GDM1 (cell line): ENCODE measurements at regions not wholly inside any gene's neighbourhood (a gene's known extent, or its start where the extent isn't known, plus 50 kb on each side); places are given as distances from the start of the nearest gene placed in this dataset.

Experiments used
- DNase-seq: peaks from one replicate; lab custom pipeline; 2025; lab: John Stamatoyannopoulos, UW

DNA sequence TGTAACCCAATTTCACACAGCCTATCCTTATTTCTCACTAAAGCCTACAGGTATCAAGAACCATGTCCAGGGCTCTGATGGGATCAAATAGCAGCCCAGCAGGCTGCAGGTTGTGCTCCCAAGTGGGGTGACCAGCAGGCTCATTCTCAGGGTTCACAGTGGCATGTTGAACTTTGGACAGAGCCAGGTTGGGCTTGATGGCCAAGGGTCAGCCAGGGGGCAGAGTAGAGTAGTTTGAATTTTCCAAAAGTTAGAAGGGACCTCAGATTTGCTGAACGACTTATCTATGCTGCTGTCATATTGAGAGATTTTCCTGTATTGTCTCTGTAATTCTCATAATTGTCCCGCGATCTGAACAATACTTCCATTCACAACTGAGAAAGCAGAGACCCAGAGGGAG, 310.8 kb upstream of the BOD1L1 start:
- DNase-seq: no peak

- no peak for DNase-seq
Observed at GRCh38 chr4:13940921-13941320, 313.4 kb upstream of the BOD1L1 start.

DNA sequence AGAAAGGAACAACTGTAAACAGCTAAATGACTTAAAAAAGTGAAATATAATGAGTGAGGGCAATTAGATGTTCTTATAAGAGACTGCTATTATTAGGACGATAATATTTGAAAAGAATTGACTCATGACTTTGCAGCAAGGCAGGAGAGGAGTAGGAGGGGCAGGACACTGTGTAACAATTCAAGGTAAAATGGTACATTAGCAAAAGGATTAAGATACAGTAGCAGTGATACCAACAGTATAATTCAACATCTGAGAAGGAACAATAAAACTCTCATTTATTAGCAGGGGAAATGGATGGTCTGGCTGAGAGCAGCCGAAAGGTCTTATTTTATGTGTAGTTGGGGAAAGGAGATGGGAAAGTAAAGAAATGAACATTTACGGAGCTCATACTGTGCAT, 315.5 kb upstream of the BOD1L1 start:
- DNase-seq: no peak

DNA sequence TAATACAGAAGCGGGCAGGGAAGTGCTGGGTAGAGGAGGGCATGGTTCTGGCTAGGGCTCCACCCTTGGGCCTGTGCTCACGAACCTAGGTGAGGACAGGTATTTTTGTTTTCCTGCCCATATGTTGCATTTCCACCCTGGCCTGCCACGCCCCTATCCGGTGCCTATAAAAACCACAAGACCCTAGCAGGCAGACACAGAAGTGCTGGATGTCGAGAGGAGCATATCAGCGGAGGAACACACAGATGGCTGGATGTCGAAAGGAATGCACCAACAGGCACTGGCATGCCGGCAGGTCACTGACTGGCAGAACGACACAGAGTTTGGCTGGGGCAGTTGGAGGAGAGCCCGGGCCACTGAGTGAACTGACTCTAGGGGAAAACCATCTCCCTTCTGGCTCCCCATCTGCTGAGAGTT, 316.6 kb upstream of the BOD1L1 start:
- DNase-seq: no peak

- DNase-seq: no peak
Observed at GRCh38 chr4:13947921-13948320, 320.4 kb upstream of the BOD1L1 start.

DNA sequence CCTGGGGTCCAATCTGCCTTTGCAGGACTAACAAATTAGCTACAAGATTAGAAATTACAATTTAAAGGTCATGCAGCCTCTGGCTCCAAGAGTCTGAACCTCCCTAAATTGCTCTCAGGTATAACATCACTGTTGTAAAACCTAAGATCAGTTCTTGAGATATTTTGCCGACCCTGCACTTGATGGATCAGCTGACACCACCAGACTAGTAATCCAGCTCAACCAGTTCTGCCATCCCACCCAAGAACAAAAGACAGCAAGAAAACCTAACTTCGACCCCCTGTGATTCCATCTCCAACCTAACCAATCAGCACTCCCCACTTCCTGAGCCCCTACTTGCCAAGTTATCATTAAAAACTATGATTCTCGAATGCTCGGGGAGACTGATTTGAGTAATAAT, 323.0 kb upstream of the BOD1L1 start:
- DNase-seq: no peak

DNA sequence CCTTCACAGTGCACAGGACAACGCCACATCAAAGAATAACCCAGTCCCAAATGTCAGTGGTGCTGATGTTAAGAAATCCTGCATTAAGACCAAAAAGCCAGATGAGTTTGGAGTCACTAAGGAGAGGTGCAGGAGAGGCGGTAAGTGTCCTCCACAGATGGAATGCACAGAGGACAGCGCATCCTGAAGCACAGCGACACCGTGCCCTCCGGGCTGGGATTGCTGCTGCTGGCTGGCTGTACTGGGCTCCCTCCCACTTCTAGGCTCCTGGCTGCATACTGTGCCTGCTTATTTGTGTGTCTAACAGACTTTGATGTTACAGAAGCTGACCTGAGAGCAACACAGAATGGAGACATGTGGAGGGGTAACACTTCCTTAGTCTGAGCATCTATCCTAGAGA, 325.6 kb upstream of the BOD1L1 start:
- DNase-seq: no peak

DNA sequence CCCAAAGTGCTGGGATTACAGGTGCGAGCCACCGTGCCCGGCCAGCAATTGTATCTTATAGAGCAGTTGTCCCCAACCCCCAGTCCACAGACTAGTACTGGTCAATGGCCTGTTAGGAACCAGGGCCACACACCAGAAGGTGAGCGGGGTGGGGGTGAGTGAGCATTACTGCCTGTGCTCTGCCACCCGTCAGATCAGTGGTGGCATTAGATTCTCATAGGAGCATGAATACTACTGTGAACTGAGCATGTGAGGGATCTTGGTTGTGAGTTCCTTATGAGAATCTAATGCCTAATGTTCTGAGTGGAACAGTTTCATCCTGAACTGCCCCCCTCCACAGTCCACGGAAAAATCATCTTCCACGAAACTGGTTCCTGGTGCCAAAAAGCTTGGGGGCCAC, 328.0 kb upstream of the BOD1L1 start:
- DNase-seq: no peak

GRCh38 chr4:13956947-13957346, 329.4 kb upstream of the BOD1L1 start:
- DNase-seq: no peak

GRCh38 chr4:13957871-13958270, 330.3 kb upstream of the BOD1L1 start:
- no peak for DNase-seq

DNA sequence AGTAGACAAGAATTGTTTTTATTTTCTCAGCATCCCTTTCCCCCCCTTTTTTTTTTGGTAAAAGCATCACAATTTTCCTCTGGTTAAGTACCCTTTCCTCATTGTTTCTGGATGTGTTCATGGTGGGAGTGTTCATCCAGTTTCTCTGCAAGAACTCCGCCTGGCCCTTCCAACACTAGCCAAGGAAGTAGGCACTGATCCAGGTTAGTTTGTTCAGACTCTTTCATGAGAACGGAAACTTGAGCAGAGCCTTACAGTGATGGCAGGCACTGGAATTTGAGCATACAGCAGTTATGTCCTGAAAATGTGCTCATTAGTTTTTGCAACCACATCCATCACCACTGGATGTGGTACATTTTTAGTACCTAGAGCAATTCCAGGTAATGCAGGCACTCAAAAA, 336.1 kb upstream of the BOD1L1 start:
- no peak for DNase-seq

GRCh38 chr4:13966231-13967195, 339.0 kb upstream of the BOD1L1 start:
- DNase-seq: no peak

GRCh38 chr4:13968723-13969122, 341.2 kb upstream of the BOD1L1 start:
- DNase-seq: no peak

DNA sequence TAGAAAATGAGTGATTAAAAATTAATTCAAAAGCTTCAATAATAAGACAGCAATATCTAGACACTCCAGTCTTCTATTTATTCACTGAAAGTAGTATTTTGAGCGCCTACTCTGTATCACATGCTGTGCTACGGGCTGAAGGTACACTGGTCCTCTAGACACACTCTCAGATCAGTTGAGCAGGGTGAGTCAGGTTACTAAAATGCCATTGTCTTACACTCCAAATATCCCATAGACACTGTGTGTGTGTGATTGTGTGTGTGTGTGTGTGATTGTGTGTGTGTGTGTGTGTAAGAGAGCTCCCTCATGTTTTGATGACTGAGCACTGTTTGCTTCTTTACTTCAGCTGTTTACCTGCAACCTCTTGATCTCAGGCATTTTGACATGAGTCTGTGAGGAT, 342.8 kb upstream of the BOD1L1 start:
- no peak for DNase-seq

DNA sequence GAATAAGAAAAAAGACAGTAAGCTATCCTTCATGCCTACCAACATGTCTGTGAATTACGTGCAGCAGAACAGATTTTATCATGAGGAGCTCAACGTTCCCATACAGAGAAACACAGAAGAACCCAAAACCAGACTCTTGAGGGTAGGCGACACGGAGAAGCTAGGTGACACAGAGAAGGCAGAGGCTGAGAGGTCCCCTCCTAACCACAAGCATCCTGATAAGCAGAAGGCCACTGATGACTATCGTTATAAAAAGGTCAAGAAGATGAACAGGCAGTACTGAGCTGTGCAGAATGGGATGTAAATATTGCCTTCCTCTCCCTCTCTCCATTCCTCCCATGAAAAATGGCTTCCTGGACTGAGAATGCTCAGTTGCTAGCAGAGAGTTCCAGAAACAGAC, 350.2 kb upstream of the BOD1L1 start:
- no peak for DNase-seq

DNA sequence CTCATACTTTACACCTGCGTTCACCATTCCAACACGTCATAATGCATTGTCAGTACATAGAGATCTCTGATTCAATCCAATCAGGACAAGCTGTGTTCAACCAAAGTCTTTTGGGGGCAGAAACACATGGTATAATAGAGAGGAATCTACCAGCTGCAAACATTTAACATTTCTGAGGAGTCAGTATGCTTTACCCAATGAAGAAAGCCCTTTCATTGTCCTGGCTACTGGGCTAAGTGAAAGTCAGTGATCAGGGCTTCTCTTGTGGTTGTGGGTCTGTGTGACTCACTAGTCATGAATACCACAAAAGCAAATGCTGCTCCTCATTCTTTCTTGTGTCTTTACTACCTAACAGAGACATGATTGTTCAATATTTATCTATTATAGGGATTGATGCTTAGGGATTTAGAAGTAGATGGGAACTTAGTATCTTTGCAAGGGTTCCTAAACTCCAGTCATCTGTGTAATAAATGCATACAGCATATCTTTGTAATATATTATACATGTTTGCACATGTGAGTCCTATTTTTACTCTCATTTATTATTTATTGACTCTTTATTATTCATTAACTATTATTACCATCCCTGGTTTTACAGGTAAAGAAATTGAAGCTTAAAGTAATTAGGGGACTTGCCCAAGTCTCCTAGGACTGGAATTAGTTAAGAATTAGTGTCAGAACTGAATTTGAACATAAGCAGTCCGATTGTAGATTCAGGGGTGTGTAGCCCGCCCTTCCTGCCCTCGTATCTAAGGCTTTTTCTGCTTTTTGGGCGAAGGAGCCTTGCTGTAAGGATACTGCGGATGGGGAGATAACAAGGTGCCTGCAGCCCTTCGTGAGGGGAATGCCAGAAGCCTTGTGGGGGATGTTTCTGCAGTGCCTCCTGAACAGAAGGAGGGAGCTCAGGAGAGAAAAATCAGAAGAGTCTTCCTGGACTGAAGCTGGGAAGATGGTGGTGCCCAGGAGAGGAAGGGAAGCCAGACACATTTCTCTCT, 353.1 kb upstream of the BOD1L1 start:
- peak; percentile 52 for DNase-seq

DNA sequence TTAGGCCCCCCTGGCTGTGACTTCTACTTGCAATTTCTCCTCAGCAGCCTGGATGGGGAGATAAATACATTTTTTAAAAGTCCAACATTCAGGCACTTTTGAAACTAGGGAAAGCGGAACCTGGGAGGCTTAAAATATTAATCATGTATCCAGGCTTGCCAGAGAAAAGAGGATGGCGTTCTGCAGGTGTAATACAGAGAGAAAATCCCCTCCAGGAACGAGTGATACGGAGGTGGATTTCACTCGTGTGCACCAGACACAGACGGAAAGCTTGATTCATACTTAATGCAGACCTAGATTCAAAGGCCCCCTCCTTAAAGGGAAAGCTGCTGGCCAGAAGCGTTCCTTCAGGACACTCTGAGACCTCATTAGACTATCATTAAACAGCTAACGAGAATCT, 354.0 kb upstream of the BOD1L1 start:
- no peak for DNase-seq

DNA sequence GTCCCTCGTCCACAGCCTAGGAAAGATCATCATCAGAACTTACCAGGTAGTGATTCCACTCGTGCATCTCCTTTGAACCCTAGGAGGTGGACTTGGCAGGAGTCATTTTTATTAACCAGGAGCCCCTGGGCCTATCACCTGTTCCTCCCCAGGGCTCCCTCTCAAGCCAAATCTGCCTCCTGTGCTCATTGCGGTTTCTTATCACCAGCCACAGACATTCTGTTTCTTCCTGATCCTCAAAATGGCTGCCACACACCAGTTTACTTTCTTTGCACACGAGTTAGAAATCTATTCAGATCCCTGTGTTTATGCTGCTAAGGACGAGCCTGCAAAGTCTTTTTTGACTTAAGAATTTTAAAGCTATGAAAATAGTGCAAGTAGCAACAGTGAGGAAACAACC, 354.5 kb upstream of the BOD1L1 start:
- DNase-seq: peak; percentile 69

- DNase-seq: no peak
Observed at GRCh38 chr4:13983189-13983790, 355.8 kb upstream of the BOD1L1 start.

- DNase-seq: no peak
Observed at GRCh38 chr4:13984991-13985800, 357.7 kb upstream of the BOD1L1 start.

DNA sequence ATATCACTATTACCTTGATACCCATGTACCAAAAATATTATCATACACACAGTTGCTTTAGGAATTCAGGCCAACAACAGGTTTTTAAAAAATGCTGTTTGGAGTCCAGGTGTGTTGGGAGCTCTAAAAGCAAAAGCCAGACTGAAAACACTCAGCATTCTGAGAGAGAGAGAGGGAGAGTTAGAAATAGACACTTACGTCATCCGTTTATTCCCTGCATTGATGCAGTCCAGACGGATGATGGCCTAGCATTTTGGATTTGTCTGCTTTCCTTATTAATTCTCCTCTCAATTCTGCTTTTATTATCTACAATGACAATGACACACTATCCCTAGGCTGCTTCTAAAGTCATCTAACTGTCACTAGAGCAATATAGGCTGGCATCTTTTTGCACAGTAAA, 358.3 kb upstream of the BOD1L1 start:
- no peak for DNase-seq
